Hematopoietic multipotent progenitor cell treated with erythropoietin and hydrocortisone succinate and interleukin-3 and kit ligand, for 4 days (in vitro differentiated cells): ENCODE measurements at regions not wholly inside any gene's neighbourhood (a gene's known extent, or its start where the extent isn't known, plus 50 kb on each side); places are given as distances from the start of the nearest gene placed in this dataset.
"Not testable (repeated sequence)": the region's sequence is repeated elsewhere in the genome, so short reads cannot be mapped to it uniquely, and the experiment has no call there.

Source experiments
- DNase-seq: peaks from one replicate; pipeline ENCODE4 v3.0.0-alpha.2; 2015

- DNase-seq: no peak
These were observed 149.7 kb upstream of the TNFAIP3 start for GRCh38 chr6:137717074-137718073.

- not testable (repeated sequence) for DNase-seq
These were observed 148.2 kb upstream of the TNFAIP3 start for GRCh38 chr6:137718903-137719302.

DNA sequence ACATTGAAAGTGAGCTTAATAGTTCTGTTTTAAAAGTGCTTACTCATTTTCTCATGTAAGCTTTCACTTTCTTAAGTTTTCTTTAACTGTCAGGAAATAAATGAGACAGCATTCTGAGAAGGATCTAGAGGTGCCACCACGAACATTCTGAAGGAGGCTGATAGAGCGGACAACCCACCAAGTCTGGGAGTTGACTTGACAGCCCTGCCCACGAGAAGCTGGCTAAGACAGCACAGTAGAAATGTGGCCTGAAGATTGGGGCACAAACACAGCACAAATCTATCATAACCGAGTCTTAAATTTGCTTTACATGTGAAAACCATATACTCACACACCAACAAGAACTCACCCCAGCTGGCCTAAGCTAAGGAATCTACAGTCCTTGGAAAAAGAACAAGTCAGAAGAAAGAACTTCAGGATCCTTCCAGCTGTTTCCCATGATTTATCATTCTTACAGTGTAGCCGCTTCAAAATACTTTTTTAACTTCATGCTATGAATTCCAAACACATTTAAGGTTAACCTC lies 144.2 kb upstream of the TNFAIP3 start:
- peak; percentile 92 for DNase-seq

DNA sequence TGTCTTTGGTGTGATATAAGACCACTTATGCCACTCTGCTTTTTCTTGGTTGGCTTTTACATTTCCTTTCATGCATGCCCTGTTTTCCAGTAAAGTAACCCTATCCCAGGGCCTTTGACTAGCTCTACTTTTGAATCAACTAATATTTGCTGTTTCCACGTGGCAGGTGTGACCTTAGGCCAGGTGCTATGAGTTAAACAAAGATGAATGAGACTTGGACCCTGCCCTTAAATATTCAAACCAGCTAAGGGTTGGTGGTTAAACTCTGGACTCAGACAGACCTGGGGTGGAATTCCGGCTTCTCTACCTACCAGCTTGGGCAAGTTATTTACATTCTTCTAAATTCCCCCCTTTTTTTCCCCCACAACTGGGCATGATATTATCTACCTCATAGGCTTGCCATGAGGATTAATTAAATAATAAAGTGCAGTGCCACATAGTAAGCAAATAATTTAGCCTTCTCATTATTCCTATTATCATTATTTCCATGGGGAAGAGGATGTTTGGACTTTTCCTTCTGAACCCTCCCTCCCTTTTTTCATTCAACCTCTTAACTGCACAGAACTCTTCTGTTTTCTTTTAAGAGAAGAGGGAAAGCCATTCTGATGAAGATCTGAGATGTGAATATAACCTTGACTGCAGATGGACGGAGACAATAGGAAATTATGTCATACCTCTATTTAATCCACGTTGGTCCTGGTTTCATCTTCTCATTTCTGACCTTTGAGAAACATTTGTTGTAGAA lies 143.6 kb upstream of the TNFAIP3 start:
- no peak for DNase-seq

DNA sequence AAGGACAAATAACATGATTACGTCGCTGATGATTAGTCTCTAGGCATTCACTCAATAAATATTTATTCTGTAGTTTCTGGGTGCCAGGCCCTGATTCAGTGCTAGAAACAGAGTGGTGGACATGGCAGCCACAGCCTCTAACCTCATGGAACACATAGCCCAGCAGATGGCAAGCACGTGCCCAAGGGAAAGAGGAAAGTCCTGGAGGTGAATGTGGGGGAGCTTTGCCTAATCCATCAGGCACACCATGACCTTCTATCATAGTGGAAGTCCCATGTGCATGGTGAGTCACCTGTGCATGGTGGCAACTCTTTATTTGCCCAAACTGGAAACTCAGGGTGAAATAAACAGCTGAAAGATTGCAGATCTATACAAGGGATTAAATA lies 143.0 kb upstream of the TNFAIP3 start:
- DNase-seq: no peak

DNA sequence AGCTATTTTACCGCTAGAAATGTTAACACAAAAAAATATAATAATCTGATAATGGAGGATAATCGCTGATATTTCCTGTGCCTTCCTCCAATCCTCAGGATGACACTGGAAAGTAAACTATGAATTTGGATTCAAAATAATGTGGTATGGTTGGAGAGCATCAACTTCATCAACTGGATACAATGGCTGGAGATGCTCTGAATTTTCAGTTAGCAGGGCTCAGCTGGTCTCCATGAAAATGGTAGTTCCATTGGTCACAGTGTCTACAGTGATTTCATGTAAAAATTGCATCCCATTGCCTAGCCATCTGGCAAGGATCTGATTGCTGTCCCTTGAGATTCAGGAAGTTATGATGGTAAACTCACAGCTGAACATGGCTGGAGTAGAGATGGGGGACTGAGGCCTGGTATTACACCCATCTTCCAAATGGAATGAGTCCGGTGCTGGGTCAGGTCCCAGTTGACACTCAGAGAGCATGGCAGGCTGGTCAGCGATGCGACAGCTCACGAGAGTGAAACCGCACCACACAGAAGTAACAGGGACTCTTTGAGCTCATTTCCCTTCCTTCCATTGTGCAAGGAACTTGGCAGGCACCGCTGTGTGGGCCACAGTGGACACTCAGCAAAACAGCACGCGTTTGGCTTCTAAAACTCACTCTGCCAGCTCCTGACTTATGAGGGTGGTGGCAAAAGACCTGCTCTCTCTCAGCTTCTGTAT lies 142.4 kb upstream of the TNFAIP3 start:
- DNase-seq: no peak

GRCh38 chr6:137725949-137726348 lies 141.1 kb upstream of the TNFAIP3 start:
- DNase-seq: no peak

DNA sequence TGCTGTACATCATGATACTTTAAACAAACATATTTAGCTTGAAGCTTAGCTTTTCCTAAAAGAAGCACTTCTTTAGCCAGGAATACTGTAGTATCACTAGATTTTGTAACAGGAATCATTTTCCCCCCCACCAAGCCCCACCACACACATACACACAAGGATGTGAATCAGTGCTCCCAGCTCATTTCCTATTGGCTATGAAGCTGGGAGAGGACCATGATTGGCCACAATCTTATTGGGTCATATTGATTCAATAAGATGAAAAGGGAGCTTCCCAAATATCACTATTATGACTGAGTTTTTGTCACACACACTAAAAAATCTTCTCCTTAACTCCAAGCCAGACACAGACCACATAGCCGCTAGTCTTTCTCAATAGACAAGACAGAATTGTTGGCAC lies 140.5 kb upstream of the TNFAIP3 start:
- DNase-seq: no peak

- DNase-seq: no peak
These were observed 139.8 kb upstream of the TNFAIP3 start for GRCh38 chr6:137727216-137727765.

- peak; percentile 53 for DNase-seq
These were observed 138.4 kb upstream of the TNFAIP3 start for GRCh38 chr6:137728386-137729349.

- no peak for DNase-seq
These were observed 137.0 kb upstream of the TNFAIP3 start for GRCh38 chr6:137729866-137730629.

GRCh38 chr6:137731600-137731959 lies 135.5 kb upstream of the TNFAIP3 start:
- no peak for DNase-seq

GRCh38 chr6:137731960-137732616 lies 135.0 kb upstream of the TNFAIP3 start:
- DNase-seq: peak; percentile 51

DNA sequence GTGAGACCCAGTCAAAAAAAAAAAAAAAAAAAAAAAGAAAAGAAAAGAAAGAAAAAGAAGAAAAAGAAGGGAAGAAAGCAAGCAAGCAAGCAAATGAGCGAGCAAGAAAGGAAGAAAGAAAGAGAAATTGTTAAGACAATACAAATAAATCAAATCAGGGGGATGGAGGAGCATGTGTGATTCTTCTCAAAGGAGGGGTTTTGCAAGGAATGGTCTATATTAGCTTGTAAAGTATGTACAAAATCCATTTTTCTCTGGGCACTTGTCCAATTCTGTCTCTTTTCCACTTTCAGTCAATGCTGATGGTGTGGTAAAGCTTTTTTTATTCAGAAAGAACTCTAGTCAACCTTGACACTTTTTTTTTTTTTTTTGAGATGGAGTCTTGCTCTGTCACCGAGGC lies 133.7 kb upstream of the TNFAIP3 start:
- no peak for DNase-seq

- DNase-seq: no peak
These were observed 132.8 kb upstream of the TNFAIP3 start for GRCh38 chr6:137734005-137734874.

GRCh38 chr6:137734875-137735182 lies 132.2 kb upstream of the TNFAIP3 start:
- no peak for DNase-seq

DNA sequence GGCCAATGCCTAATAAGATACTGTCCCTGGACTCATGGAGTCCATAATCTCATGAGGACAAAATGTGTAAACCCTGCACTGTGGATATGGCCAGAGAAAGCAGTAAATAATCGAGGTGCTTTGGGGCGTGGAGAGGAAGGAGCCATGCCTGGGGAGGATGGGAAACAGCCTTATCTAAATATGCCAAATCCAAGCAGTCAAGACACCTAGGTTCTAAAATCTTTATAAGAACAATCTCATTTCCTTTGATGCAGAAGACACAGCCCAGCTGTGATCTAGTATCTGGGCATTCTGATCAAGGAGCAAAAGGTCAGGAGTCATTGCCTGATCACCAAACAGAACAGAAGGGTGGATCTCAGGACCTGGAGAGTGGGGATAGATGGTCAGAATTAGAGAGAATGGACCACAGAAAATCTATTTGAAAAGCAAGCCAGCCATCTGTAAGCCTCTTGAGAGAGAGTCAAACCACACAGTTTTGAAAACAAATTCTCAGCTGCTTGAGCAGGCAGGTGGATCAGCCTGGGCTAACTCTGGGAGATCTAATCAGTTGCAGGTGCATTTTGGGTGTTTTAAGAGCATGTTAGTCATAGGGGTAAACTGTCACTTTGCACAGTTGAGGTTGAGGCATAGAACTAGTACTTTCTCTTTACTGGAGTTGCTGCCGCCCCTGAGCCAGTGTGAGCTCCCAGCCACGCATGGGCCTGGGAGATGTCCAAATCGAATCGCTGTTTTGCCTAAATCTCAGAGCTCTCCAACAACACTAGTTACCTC lies 130.8 kb upstream of the TNFAIP3 start:
- DNase-seq: no peak

DNA sequence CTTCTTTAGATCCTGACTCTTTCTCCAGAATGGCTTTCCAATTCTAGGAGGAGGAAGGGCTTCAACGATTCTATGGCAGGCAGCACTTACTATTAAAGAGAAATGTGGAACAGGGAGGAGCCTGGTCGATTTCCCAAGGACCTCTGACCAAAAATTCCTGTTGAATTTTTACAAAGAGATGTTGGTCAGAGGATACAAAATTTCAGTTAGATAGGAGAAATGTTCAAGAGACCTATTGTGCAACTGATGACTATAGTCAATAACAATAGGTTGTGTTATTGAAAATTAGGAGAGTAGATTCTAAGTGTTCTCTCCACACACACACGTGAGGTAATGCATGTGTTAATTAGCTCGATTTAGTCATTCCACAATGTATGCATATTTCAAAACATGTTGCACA lies 130.1 kb upstream of the TNFAIP3 start:
- DNase-seq: no peak
